HL-60 (cell line): ENCODE measurements at regions not wholly inside any gene's neighbourhood (a gene's known extent, or its start where the extent isn't known, plus 50 kb on each side); places are given as distances from the start of the nearest gene placed in this dataset.

Source experiments
- DNase-seq, 2 experiments: peaks; one replicate each; pipeline ENCODE4 v3.0.0-alpha.2; 2010 to 2020; ENCODE audit warnings: low read depth in 1 of 2, low spot score in 1 of 2
- H3K27ac ChIP-seq: fragments of 250-450 bp; sonication (Bioruptor Pico); replicated peaks from 2 replicates; pipeline ENCODE4 v1.5.1; 2020; ENCODE audit warnings: mild to moderate bottlenecking, moderate library complexity
- H3K27me3 ChIP-seq: fragments of 250-450 bp; sonication (Bioruptor Pico); 2 replicates; pipeline ENCODE4 v1.5.1; 2021; ENCODE audit warnings: mild to moderate bottlenecking, moderate library complexity; ENCODE audit not compliant: insufficient read depth, poor library complexity, severe bottlenecking
- H3K4me3 ChIP-seq: replicated peaks from 2 replicates; pipeline ENCODE4 v1.5.1; 2011; ENCODE audit warnings: mild to moderate bottlenecking, control low read depth, low read length; ENCODE audit not compliant: insufficient read depth
- GABPA ChIP-seq: IDR thresholded peaks from 2 replicates; pipeline ENCODE4 v1.6.1; 2012; ENCODE audit warnings: low read depth
- POLR2AphosphoS5 ChIP-seq: IDR thresholded peaks from 2 replicates; pipeline ENCODE4 v1.6.1; 2012; ENCODE audit warnings: low read depth
- SPI1 ChIP-seq: IDR thresholded peaks from 2 replicates; pipeline ENCODE4 v1.6.1; 2012; ENCODE audit warnings: low read depth, mild to moderate bottlenecking, borderline replicate concordance
- TF ChIP-seq, protein P1 (sequence below): IDR thresholded peaks from one replicate; pipeline ENCODE4 v1.5.1; 2011; ENCODE audit warnings: low read length, control low read depth, inconsistent platforms; ENCODE audit not compliant: insufficient read depth
- TF ChIP-seq, protein P2 (sequence below): IDR thresholded peaks from 2 replicates; pipeline ENCODE4 v1.6.1; 2012; ENCODE audit warnings: low read depth; ENCODE audit not compliant: insufficient replicate concordance

GRCh38 chr3:180401226-180401625 is 200.7 kb upstream of the TTC14 start:
- Histone ChIP-seq H3K4me3 (no peak overlapping the region), H3K27me3 (no peaks in the 10 kb centered on the region), H3K27ac (no peak overlapping the region)
- DNase-seq, result no peak
- no peak for TF ChIP-seq SPI1

- no peak overlapping the region for H3K4me3 ChIP-seq
- H3K27me3 ChIP-seq, result no peaks in the 10 kb centered on the region
- TF ChIP-seq, protein P1, sequence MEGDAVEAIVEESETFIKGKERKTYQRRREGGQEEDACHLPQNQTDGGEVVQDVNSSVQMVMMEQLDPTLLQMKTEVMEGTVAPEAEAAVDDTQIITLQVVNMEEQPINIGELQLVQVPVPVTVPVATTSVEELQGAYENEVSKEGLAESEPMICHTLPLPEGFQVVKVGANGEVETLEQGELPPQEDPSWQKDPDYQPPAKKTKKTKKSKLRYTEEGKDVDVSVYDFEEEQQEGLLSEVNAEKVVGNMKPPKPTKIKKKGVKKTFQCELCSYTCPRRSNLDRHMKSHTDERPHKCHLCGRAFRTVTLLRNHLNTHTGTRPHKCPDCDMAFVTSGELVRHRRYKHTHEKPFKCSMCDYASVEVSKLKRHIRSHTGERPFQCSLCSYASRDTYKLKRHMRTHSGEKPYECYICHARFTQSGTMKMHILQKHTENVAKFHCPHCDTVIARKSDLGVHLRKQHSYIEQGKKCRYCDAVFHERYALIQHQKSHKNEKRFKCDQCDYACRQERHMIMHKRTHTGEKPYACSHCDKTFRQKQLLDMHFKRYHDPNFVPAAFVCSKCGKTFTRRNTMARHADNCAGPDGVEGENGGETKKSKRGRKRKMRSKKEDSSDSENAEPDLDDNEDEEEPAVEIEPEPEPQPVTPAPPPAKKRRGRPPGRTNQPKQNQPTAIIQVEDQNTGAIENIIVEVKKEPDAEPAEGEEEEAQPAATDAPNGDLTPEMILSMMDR, result no peak
- H3K27ac ChIP-seq, result no peak overlapping the region
- no peak for DNase-seq
These were observed 199.4 kb upstream of the TTC14 start for GRCh38 chr3:180402471-180403073.

DNA sequence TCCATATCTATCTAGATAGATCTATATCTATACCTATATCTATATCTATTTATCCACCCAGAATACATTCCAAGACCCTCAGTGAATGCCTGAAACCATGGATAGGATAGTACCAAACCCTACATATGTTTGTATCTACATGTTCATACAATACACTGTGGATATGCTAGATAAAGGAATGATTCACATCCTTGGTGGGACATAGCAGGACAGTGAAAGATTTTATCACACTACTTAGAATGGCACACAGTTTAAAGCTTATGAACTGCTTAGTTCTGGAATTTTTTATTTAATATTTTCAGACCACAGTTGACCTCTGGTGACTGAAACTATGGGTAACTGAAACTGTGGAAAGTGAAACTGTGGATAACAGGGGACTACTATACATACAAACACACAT is 198.8 kb upstream of the TTC14 start:
- Histone ChIP-seq H3K27me3 (no peaks in the 10 kb centered on the region), H3K4me3 (no peak overlapping the region), H3K27ac (no peak overlapping the region)
- TF ChIP-seq, protein P2, sequence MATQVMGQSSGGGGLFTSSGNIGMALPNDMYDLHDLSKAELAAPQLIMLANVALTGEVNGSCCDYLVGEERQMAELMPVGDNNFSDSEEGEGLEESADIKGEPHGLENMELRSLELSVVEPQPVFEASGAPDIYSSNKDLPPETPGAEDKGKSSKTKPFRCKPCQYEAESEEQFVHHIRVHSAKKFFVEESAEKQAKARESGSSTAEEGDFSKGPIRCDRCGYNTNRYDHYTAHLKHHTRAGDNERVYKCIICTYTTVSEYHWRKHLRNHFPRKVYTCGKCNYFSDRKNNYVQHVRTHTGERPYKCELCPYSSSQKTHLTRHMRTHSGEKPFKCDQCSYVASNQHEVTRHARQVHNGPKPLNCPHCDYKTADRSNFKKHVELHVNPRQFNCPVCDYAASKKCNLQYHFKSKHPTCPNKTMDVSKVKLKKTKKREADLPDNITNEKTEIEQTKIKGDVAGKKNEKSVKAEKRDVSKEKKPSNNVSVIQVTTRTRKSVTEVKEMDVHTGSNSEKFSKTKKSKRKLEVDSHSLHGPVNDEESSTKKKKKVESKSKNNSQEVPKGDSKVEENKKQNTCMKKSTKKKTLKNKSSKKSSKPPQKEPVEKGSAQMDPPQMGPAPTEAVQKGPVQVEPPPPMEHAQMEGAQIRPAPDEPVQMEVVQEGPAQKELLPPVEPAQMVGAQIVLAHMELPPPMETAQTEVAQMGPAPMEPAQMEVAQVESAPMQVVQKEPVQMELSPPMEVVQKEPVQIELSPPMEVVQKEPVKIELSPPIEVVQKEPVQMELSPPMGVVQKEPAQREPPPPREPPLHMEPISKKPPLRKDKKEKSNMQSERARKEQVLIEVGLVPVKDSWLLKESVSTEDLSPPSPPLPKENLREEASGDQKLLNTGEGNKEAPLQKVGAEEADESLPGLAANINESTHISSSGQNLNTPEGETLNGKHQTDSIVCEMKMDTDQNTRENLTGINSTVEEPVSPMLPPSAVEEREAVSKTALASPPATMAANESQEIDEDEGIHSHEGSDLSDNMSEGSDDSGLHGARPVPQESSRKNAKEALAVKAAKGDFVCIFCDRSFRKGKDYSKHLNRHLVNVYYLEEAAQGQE, result no peak
- TF ChIP-seq GABPA (no peak), POLR2AphosphoS5 (no peak), SPI1 (no peak)
- TF ChIP-seq, protein P1, result no peak
- DNase-seq, result no peak

DNA sequence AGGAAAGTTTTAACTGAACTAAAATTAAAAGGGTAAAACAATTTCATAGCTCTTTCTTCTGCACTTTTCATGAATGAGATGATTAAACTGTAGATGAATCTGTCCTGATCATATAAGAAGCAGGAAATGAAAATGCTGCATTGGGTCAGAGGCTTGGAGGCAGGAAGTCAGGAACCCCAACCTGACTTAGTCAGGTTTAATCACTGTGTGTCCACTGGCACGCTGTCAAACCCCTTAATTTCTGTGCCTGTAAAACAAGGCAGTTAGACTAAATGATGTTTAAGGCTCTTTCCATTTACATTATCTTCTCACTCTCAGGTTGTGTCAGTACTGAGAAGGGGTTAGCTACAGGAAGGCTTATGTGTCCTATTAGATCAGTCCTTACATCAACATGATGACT is 193.3 kb upstream of the TTC14 start:
- no peak for DNase-seq
- TF ChIP-seq POLR2AphosphoS5 (no peak), SPI1 (no peak), GABPA (no peak)
- TF ChIP-seq, protein P1, result no peak
- TF ChIP-seq, protein P2, result no peak
- no peak overlapping the region for H3K27ac ChIP-seq
- no peaks in the 10 kb centered on the region for H3K27me3 ChIP-seq
- H3K4me3 ChIP-seq, result no peak overlapping the region
